ENCODE measurements at regions not wholly inside any gene's neighbourhood (a gene's known extent, or its start where the extent isn't known, plus 50 kb on each side); places are given as distances from the start of the nearest gene placed in this dataset.

GRCh38 chr7:25613912-25614311, 385.6 kb upstream of the NPVF start:
- Mint-ChIP-seq H3K4me1 (ENCODE audit: low read depth) (peaks cover 36% of the 10 kb centered on the region), H3K36me3 (ENCODE audit: low read depth) (peaks cover 1% of the 10 kb centered on the region), H3K9me3 (peaks cover 10% of the 10 kb centered on the region), H3K4me3 (no peak overlapping the region), H3K27ac (no peak overlapping the region), H3K27me3 (ENCODE audit: low read depth) (no peaks in the 10 kb centered on the region)
- CTCF ChIA-PET, result interaction anchor here (1.7 kb wide), 1 partner anchor 238 kb away, joined by 4 read pairs; no protein-coding TSS in a partner anchor
- peak; percentile 12 for DNase-seq
- intact Hi-C loops (cut with micrococcal nuclease), result no loop called here

GRCh38 chr7:25614415-25614814, 386.1 kb upstream of the NPVF start:
- CTCF ChIA-PET, result no interaction called here
- H3K4me1 Mint-ChIP-seq (ENCODE audit: low read depth), result peaks cover 41% of the 10 kb centered on the region
- no peak for DNase-seq
- intact Hi-C loops (cut with micrococcal nuclease), result no loop called here
- H3K27ac Mint-ChIP-seq, result no peak overlapping the region
- no peak overlapping the region for H3K4me3 Mint-ChIP-seq
- peaks cover 1% of the 10 kb centered on the region for H3K36me3 Mint-ChIP-seq (ENCODE audit: low read depth)
- H3K27me3 Mint-ChIP-seq (ENCODE audit: low read depth), result no peaks in the 10 kb centered on the region
- peaks cover 10% of the 10 kb centered on the region for H3K9me3 Mint-ChIP-seq

- no peaks in the 10 kb centered on the region for H3K27me3 Mint-ChIP-seq (ENCODE audit: low read depth)
- peaks cover 45% of the 10 kb centered on the region for H3K4me1 Mint-ChIP-seq (ENCODE audit: low read depth)
- DNase-seq, result no peak
- no peak overlapping the region for H3K4me3 Mint-ChIP-seq
- intact Hi-C loops (cut with micrococcal nuclease), result no loop called here
- peaks cover 1% of the 10 kb centered on the region for H3K36me3 Mint-ChIP-seq (ENCODE audit: low read depth)
- H3K27ac Mint-ChIP-seq, result no peak overlapping the region
- peaks cover 10% of the 10 kb centered on the region for H3K9me3 Mint-ChIP-seq
- CTCF ChIA-PET, result no interaction called here
Observed at GRCh38 chr7:25615003-25615402, 386.7 kb upstream of the NPVF start.

GRCh38 chr7:25615593-25615992, 387.3 kb upstream of the NPVF start:
- intact Hi-C loops (cut with micrococcal nuclease), result no loop called here
- no peak for DNase-seq
- CTCF ChIA-PET, result interaction anchor here (1.6 kb wide), 1 partner anchor 399 kb away, joined by 4 read pairs; no protein-coding TSS in a partner anchor
- H3K27me3 Mint-ChIP-seq (ENCODE audit: low read depth), result no peaks in the 10 kb centered on the region
- no peak overlapping the region for H3K4me3 Mint-ChIP-seq
- no peak overlapping the region for H3K27ac Mint-ChIP-seq
- peaks cover 1% of the 10 kb centered on the region for H3K36me3 Mint-ChIP-seq (ENCODE audit: low read depth)
- peaks cover 51% of the 10 kb centered on the region for H3K4me1 Mint-ChIP-seq (ENCODE audit: low read depth)
- H3K9me3 Mint-ChIP-seq, result peaks cover 10% of the 10 kb centered on the region

- Mint-ChIP-seq H3K36me3 (ENCODE audit: low read depth) (no peaks in the 10 kb centered on the region), H3K9me3 (peaks cover 6% of the 10 kb centered on the region), H3K27me3 (ENCODE audit: low read depth) (no peaks in the 10 kb centered on the region), H3K4me3 (no peak overlapping the region), H3K27ac (no peak overlapping the region), H3K4me1 (ENCODE audit: low read depth) (peaks cover 52% of the 10 kb centered on the region)
- CTCF ChIA-PET, result interaction anchor here (0.6 to 1.6 kb wide), 4 partner anchors 10 to 400 kb away, joined by 3 to 4 read pairs (median 3); no protein-coding TSS in a partner anchor
- DNase-seq, result no peak
- intact Hi-C loops (cut with micrococcal nuclease), result no loop called here
Observed at GRCh38 chr7:25617214-25617613, 388.9 kb upstream of the NPVF start.

- DNase-seq, result no peak
- Mint-ChIP-seq H3K27me3 (ENCODE audit: low read depth) (no peaks in the 10 kb centered on the region), H3K9me3 (peaks cover 2% of the 10 kb centered on the region), H3K4me1 (ENCODE audit: low read depth) (peaks cover 52% of the 10 kb centered on the region), H3K27ac (no peak overlapping the region), H3K36me3 (ENCODE audit: low read depth) (no peaks in the 10 kb centered on the region), H3K4me3 (no peak overlapping the region)
- intact Hi-C loops (cut with micrococcal nuclease), result no loop called here
- CTCF ChIA-PET, result no interaction called here
Observed at GRCh38 chr7:25617673-25618072, 389.4 kb upstream of the NPVF start.

GRCh38 chr7:25619381-25619780, 391.1 kb upstream of the NPVF start:
- Mint-ChIP-seq H3K4me3 (no peak overlapping the region), H3K4me1 (ENCODE audit: low read depth) (peaks cover 48% of the 10 kb centered on the region), H3K27me3 (ENCODE audit: low read depth) (no peaks in the 10 kb centered on the region), H3K9me3 (no peaks in the 10 kb centered on the region), H3K27ac (no peak overlapping the region), H3K36me3 (ENCODE audit: low read depth) (no peaks in the 10 kb centered on the region)
- DNase-seq, result no peak
- CTCF ChIA-PET, result interaction anchor here (1.0 kb wide), 1 partner anchor 232 kb away, joined by 3 read pairs; no protein-coding TSS in a partner anchor
- intact Hi-C loops (cut with micrococcal nuclease), result no loop called here

- H3K4me3 Mint-ChIP-seq, result peak overlapping the region; percentile 56
- H3K27ac Mint-ChIP-seq, result peak overlapping the region; percentile 71
- CTCF ChIA-PET, result interaction anchor here (0.8 to 1.0 kb wide), 3 partner anchors 232 to 360 kb away, joined by 3 read pairs; no protein-coding TSS in a partner anchor
- H3K36me3 Mint-ChIP-seq (ENCODE audit: low read depth), result no peaks in the 10 kb centered on the region
- intact Hi-C loops (cut with micrococcal nuclease), result loop anchor here (5.0 kb wide), 1 partner anchor 232 kb away; no protein-coding TSS in a partner anchor
- no peaks in the 10 kb centered on the region for H3K27me3 Mint-ChIP-seq (ENCODE audit: low read depth)
- H3K4me1 Mint-ChIP-seq (ENCODE audit: low read depth), result peaks cover 43% of the 10 kb centered on the region
- H3K9me3 Mint-ChIP-seq, result no peaks in the 10 kb centered on the region
- DNase-seq, result peak; percentile 31
Observed at GRCh38 chr7:25619963-25620799, 391.9 kb upstream of the NPVF start.

GRCh38 chr7:25621993-25622392, 393.7 kb upstream of the NPVF start:
- Mint-ChIP-seq H3K36me3 (ENCODE audit: low read depth) (no peaks in the 10 kb centered on the region), H3K27me3 (ENCODE audit: low read depth) (no peaks in the 10 kb centered on the region), H3K27ac (no peak overlapping the region), H3K9me3 (no peaks in the 10 kb centered on the region), H3K4me1 (ENCODE audit: low read depth) (peaks cover 33% of the 10 kb centered on the region), H3K4me3 (no peak overlapping the region)
- intact Hi-C loops (cut with micrococcal nuclease), result loop anchor here (5.0 kb wide), 1 partner anchor 230 kb away; no protein-coding TSS in a partner anchor
- CTCF ChIA-PET, result no interaction called here
- no peak for DNase-seq

- CTCF ChIA-PET, result no interaction called here
Observed at GRCh38 chr7:25622695-25623094, 394.4 kb upstream of the NPVF start.

GRCh38 chr7:25624051-25624450, 395.8 kb upstream of the NPVF start:
- Mint-ChIP-seq H3K9me3 (no peaks in the 10 kb centered on the region), H3K4me3 (no peak overlapping the region), H3K36me3 (ENCODE audit: low read depth) (no peaks in the 10 kb centered on the region), H3K27ac (no peak overlapping the region), H3K27me3 (ENCODE audit: low read depth) (no peaks in the 10 kb centered on the region), H3K4me1 (ENCODE audit: low read depth) (peaks cover 21% of the 10 kb centered on the region)
- CTCF ChIA-PET, result interaction anchor here (1.0 kb wide), 1 partner anchor 11 kb away, joined by 4 read pairs; no protein-coding TSS in a partner anchor
- no peak for DNase-seq
- intact Hi-C loops (cut with micrococcal nuclease), result loop anchor here (5.0 kb wide), 1 partner anchor 228 kb away; no protein-coding TSS in a partner anchor

More at GRCh38 chr7:25622695-25623094, 394.4 kb upstream of the NPVF start:
- Mint-ChIP-seq H3K4me1 (ENCODE audit: low read depth) (peaks cover 27% of the 10 kb centered on the region), H3K27ac (no peak overlapping the region), H3K9me3 (no peaks in the 10 kb centered on the region), H3K27me3 (ENCODE audit: low read depth) (no peaks in the 10 kb centered on the region), H3K36me3 (ENCODE audit: low read depth) (no peaks in the 10 kb centered on the region), H3K4me3 (no peak overlapping the region)
- intact Hi-C loops (cut with micrococcal nuclease), result loop anchor here (5.0 kb wide), 1 partner anchor 230 kb away; no protein-coding TSS in a partner anchor
- no peak for DNase-seq

GRCh38 chr7:25624833-25625232, 396.5 kb upstream of the NPVF start:
- Mint-ChIP-seq H3K36me3 (ENCODE audit: low read depth) (no peaks in the 10 kb centered on the region), H3K4me1 (ENCODE audit: low read depth) (peaks cover 15% of the 10 kb centered on the region), H3K27ac (no peak overlapping the region), H3K4me3 (no peak overlapping the region), H3K27me3 (ENCODE audit: low read depth) (no peaks in the 10 kb centered on the region), H3K9me3 (no peaks in the 10 kb centered on the region)
- DNase-seq, result no peak
- intact Hi-C loops (cut with micrococcal nuclease), result loop anchor here (5.0 kb wide), 1 partner anchor 227 kb away; no protein-coding TSS in a partner anchor
- CTCF ChIA-PET, result no interaction called here

All from activated naive CD4-positive, alpha-beta T cell treated with anti-CD3 and anti-CD28 coated beads for 36 hours (primary cell).